ENCODE measurements at regions not wholly inside any gene's neighbourhood (a gene's known extent, or its start where the extent isn't known, plus 50 kb on each side); places are given as distances from the start of the nearest gene placed in this dataset.

DNA sequence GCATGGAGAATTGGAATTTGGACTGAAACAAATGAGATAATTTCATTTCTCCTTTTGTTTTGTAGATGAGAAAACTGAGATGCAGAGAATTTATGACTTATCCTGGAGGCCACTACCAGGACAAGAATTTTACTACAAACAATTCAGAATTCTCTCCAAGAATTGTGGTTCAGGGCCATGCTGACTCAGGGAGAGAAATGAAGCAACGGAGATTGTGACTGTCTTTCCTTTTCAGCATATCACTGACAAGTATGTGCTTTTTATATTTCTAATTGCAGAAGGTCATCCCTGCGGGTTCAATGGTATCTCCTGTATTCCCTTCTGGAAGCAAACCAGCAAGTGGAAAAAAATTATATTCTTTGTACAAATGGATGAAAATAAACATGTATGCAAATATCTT lies 170.8 kb upstream of the MITF start:
- no peak for DNase-seq
- CTCF ChIA-PET: no interaction called here

DNA sequence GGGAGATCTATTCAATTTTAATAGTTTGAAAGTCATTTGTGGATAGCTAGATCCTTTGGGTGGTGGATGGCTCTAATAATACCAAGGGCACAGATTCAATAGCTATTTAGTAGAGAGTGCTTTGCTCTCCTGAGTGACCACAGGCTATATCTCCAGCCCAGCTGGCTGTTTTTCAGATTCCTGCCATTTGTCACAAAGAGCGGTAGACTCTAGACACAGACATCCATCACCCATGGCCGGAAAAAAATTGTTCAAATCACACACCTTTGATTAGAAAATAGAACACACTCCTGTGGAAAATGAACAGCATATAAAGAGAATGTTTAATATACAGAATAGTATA lies 171.6 kb upstream of the MITF start:
- DNase-seq: no peak
- Mint-ChIP-seq H3K27ac (no peak overlapping the region), H3K4me3 (no peak overlapping the region), H3K4me1 (no peaks in the 10 kb centered on the region), H3K9me3 (no peaks in the 10 kb centered on the region), H3K27me3 (peaks cover 3% of the 10 kb centered on the region), H3K36me3 (no peaks in the 10 kb centered on the region)
- CTCF ChIA-PET: no interaction called here

More for the DNA sequence above, 170.8 kb upstream of the MITF start:
- Mint-ChIP-seq H3K27me3 (peaks cover 3% of the 10 kb centered on the region), H3K9me3 (no peaks in the 10 kb centered on the region), H3K4me3 (no peak overlapping the region), H3K4me1 (no peaks in the 10 kb centered on the region), H3K27ac (no peak overlapping the region), H3K36me3 (no peaks in the 10 kb centered on the region)

DNA sequence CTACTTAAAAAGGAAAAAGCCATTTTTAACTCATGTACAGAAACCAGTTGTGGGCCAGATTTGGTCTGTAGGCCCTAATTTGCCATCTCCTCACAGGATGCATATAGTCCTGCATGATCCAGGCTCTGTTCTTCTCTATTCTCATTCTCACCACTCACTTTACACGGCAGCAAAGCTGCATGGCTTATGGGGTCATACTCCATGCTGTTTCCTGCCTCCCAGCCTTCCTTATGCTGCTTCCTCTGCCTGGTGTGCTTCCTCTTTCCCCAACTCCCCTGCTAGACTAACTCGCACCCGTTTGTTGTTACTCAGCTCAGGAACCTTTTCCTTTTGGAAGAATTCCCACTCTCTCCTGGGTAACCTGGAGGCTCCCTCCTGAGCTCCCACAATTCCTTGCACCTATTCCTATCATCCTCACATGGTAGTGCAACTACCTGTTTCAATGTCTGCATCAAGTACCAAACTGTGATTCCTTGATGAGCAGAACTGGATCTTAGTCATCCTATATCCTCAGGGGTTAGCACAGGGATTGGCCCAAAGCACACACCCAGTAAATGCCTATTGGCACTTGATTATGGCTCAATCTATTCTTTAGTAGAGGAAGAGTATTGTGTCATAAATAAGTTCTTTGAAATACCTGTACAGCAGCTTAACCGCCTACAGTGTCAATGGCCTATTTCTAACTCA lies 172.1 kb upstream of the MITF start:
- Mint-ChIP-seq H3K9me3 (no peaks in the 10 kb centered on the region), H3K4me3 (no peak overlapping the region), H3K27me3 (peaks cover 3% of the 10 kb centered on the region), H3K27ac (no peak overlapping the region), H3K4me1 (no peaks in the 10 kb centered on the region), H3K36me3 (no peaks in the 10 kb centered on the region)
- CTCF ChIA-PET: no interaction called here
- DNase-seq: no peak

DNA sequence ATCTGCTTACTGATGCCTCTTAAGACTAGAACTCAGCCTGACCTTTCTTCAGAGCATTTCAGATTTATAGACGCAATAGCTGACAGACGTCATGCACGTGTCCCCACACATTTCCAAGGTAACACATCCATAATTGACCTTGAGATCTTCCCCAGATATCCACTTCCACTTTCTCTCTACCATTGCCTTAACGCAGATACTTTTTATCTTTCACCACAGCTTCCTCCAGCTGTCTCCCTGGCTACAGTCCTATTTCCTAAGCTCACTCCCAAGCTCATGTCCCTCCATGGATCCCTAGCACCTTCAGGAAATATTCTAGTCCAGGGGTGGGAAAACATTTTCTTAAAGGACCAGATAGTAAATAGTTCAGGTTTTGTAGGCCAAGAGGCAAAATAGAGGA lies 173.0 kb upstream of the MITF start:
- H3K9me3 Mint-ChIP-seq: no peaks in the 10 kb centered on the region
- no peaks in the 10 kb centered on the region for H3K4me1 Mint-ChIP-seq
- H3K27me3 Mint-ChIP-seq: peaks cover 3% of the 10 kb centered on the region
- no peak overlapping the region for H3K27ac Mint-ChIP-seq
- CTCF ChIA-PET: no interaction called here
- H3K36me3 Mint-ChIP-seq: no peaks in the 10 kb centered on the region
- no peak overlapping the region for H3K4me3 Mint-ChIP-seq
- no peak for DNase-seq

DNA sequence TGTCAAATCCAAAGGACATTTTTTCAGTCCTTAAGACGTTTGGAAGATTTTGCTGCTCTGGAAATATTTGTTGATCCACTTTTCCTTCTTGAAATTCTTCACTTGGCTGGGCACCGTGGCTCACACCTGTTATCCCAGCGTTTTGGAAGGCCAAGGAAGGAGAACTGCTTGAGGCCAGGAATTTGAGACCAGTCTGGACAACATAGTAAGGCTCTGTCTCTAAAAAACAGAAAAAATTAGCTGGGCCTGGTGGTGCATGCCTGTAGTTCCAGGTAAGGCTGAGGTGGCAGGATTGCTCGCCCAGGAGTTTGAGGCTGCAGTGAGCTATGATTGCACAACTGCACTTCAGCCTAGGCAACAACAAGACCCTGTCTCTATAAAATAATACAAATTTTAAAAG lies 173.9 kb upstream of the MITF start:
- H3K27ac Mint-ChIP-seq: no peak overlapping the region
- no peaks in the 10 kb centered on the region for H3K9me3 Mint-ChIP-seq
- H3K36me3 Mint-ChIP-seq: no peaks in the 10 kb centered on the region
- H3K4me3 Mint-ChIP-seq: no peak overlapping the region
- CTCF ChIA-PET: no interaction called here
- no peaks in the 10 kb centered on the region for H3K4me1 Mint-ChIP-seq
- no peak for DNase-seq
- peaks cover 3% of the 10 kb centered on the region for H3K27me3 Mint-ChIP-seq

DNA sequence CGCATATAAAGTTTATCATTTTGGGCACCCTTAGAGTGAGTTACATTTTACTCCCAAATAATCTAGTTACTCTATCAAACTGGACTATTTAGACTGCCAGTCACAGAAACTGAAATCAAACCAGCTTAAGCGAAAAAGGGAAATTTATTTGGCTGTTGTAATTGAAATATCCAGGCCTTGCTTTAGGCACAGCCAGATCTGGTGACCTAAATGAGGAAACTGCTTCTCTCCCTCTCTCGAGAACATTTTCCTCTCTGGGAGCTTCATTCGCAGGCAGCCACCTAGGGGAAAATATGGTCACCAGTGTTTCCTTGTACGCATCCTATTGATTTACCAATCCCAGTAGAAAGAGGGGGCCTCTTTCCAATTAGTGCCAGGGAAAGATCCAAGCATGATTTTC lies 175.3 kb upstream of the MITF start:
- H3K27ac Mint-ChIP-seq: no peak overlapping the region
- H3K4me1 Mint-ChIP-seq: no peaks in the 10 kb centered on the region
- no peak for DNase-seq
- CTCF ChIA-PET: interaction anchor here (0.6 kb wide), 1 partner anchor 470 kb away, joined by 3 read pairs; no protein-coding TSS in a partner anchor
- peaks cover 3% of the 10 kb centered on the region for H3K27me3 Mint-ChIP-seq
- H3K9me3 Mint-ChIP-seq: no peaks in the 10 kb centered on the region
- H3K36me3 Mint-ChIP-seq: no peaks in the 10 kb centered on the region
- no peak overlapping the region for H3K4me3 Mint-ChIP-seq

DNA sequence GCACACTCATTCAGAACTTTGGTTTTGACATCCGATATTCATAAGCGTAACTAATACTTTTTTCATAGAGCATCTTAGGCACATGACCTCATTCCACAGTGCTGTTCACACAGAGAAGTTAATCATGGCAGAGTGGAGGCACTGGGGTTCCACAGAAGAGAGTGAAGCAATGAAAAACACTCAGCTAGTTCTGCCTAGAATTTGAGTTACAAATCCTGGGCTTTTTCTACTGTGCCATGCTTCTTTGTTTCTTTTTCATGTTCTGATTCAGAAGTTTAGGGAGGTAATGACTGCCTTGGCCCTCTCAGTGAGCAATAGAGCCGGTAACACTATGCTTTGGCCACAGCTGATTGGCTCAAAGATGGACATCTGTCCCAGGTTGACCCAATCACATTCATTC lies 176.1 kb upstream of the MITF start:
- CTCF ChIA-PET: no interaction called here
- H3K9me3 Mint-ChIP-seq: no peaks in the 10 kb centered on the region
- H3K4me1 Mint-ChIP-seq: no peaks in the 10 kb centered on the region
- no peak overlapping the region for H3K4me3 Mint-ChIP-seq
- no peak for DNase-seq
- H3K27me3 Mint-ChIP-seq: peaks cover 3% of the 10 kb centered on the region
- H3K27ac Mint-ChIP-seq: no peak overlapping the region
- H3K36me3 Mint-ChIP-seq: no peaks in the 10 kb centered on the region

DNA sequence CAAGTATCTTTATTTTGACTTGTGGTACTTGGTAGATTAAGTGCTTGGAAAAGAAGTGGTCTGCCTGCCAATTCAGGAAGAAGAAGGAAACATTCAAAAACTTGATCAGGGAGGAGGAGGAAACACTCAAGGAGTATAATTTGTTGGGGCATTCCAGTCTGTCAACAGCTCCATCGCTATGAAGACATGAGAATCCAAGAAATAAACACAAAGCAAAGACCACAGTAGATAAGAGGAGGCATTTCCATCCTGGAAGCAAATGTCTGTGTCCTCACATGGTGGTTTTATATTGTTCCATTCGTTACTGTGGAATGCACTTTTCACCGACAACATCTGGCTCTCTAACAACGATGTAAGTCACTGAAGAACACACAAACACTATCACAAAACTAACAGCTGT lies 176.1 kb upstream of the FRMD4B start:
- no peak overlapping the region for H3K27ac Mint-ChIP-seq
- no peak for DNase-seq
- CTCF ChIA-PET: no interaction called here
- H3K36me3 Mint-ChIP-seq: no peaks in the 10 kb centered on the region
- no peak overlapping the region for H3K4me3 Mint-ChIP-seq
- H3K9me3 Mint-ChIP-seq: no peaks in the 10 kb centered on the region
- H3K4me1 Mint-ChIP-seq: no peaks in the 10 kb centered on the region
- peaks cover under 1% of the 10 kb centered on the region for H3K27me3 Mint-ChIP-seq

DNA sequence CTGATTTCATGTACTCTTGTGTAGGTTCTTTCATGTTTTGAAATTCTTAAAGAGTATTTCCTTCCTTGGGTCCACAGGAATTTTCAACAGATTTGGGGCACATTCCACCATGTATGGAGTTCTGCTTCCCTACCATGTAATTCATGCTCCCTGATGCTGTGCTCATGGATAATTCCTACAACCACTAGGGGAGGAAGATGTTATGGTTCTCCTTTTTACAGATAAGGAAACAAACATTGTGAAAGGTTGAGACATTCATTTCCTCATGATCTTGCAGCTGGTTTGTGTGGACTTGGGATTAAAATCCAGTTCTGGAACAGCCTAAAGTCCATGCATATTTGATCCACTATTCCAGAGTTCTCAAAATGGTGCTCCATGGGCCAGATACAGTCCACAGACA lies 174.9 kb upstream of the FRMD4B start:
- DNase-seq: no peak
- H3K4me1 Mint-ChIP-seq: no peaks in the 10 kb centered on the region
- no peaks in the 10 kb centered on the region for H3K9me3 Mint-ChIP-seq
- no peak overlapping the region for H3K4me3 Mint-ChIP-seq
- H3K27ac Mint-ChIP-seq: no peak overlapping the region
- H3K36me3 Mint-ChIP-seq: no peaks in the 10 kb centered on the region
- CTCF ChIA-PET: no interaction called here
- no peaks in the 10 kb centered on the region for H3K27me3 Mint-ChIP-seq

DNA sequence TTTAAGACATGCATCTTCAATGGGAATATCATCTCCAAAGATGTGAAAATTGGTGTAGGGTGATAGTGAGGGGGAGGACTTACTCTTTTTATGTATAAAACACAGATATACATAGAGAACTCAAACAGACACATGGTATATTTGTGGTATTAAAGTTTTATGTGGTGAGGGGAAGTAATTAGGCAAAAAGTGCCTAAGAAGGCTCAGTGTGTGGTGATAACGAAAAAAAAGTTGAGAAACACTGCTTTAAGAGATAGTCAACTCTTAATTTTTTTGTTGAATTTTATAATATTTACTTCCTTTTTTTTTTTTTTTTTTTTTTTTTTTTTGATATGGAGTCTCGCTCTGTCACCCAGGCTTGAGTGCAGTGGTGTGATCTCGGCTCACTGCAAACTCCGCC lies 174.2 kb upstream of the FRMD4B start:
- H3K27me3 Mint-ChIP-seq: no peaks in the 10 kb centered on the region
- H3K36me3 Mint-ChIP-seq: no peaks in the 10 kb centered on the region
- H3K27ac Mint-ChIP-seq: no peak overlapping the region
- H3K4me3 Mint-ChIP-seq: no peak overlapping the region
- CTCF ChIA-PET: no interaction called here
- DNase-seq: no peak
- no peaks in the 10 kb centered on the region for H3K9me3 Mint-ChIP-seq
- H3K4me1 Mint-ChIP-seq: no peaks in the 10 kb centered on the region

DNA sequence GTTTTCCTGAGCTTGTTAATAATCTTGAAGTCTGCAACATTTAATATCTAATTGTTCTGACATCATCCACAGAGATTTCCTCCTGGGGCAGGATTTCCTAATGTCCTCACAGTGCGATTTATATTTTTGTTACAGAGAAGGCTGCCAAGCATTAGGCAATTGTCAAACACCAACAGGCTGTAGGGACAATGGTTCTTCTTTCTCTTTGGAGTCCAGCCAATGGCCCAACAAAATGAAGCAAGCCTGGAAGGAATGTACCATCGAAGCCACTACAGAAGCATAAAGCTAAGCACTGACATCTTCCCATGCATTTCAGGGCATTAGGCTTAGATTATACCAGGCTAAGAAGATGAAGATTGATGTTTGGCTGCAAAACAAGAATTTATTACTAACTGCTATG lies 173.0 kb upstream of the FRMD4B start:
- no peaks in the 10 kb centered on the region for H3K9me3 Mint-ChIP-seq
- CTCF ChIA-PET: no interaction called here
- H3K27ac Mint-ChIP-seq: no peak overlapping the region
- H3K27me3 Mint-ChIP-seq: no peaks in the 10 kb centered on the region
- no peaks in the 10 kb centered on the region for H3K4me1 Mint-ChIP-seq
- no peak overlapping the region for H3K4me3 Mint-ChIP-seq
- H3K36me3 Mint-ChIP-seq: no peaks in the 10 kb centered on the region
- no peak for DNase-seq

DNA sequence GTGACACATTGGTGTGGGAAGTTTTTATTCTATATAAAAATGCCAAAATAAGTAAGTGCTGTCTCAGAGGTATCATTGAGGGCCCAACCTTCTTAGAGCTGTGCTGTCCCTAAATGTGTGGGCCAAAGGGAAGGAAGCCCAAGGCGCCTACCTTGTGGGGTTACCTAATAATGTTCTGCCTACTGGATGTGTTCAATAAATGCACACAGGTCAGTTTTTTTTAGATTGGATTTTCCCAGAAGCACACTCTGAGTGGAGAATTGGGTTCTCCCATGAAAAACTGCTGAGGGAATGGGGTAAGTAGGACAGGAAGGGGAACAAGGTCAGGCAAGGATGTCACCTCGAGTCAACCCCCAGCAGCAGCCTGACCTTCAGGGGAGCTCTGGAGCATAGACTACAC lies 168.7 kb upstream of the FRMD4B start:
- Mint-ChIP-seq H3K27ac (no peak overlapping the region), H3K4me3 (no peak overlapping the region), H3K4me1 (no peaks in the 10 kb centered on the region), H3K9me3 (no peaks in the 10 kb centered on the region), H3K27me3 (no peaks in the 10 kb centered on the region), H3K36me3 (no peaks in the 10 kb centered on the region)
- CTCF ChIA-PET: no interaction called here
- no peak for DNase-seq

DNA sequence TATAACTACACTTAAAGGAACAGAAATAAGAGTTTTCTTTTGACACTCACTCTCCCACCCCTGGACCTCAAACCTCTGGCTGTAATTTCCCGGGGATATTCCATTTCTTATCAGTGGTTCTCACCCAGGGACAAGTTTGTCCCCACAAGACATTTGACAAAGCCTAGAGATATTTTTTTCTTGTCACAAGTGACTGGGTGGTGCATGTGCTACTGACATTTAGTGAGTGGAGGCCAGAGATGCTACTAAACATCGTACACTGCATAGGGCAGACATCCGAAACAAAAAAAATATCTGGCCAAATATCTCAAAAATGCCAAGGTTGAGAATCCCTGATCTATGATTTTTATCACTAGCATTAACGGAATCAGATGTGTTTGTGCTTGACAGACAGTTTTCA lies 168.0 kb upstream of the FRMD4B start:
- H3K27ac Mint-ChIP-seq: no peak overlapping the region
- no peaks in the 10 kb centered on the region for H3K9me3 Mint-ChIP-seq
- H3K4me3 Mint-ChIP-seq: no peak overlapping the region
- CTCF ChIA-PET: no interaction called here
- DNase-seq: no peak
- H3K36me3 Mint-ChIP-seq: no peaks in the 10 kb centered on the region
- H3K27me3 Mint-ChIP-seq: no peaks in the 10 kb centered on the region
- H3K4me1 Mint-ChIP-seq: no peaks in the 10 kb centered on the region

DNA sequence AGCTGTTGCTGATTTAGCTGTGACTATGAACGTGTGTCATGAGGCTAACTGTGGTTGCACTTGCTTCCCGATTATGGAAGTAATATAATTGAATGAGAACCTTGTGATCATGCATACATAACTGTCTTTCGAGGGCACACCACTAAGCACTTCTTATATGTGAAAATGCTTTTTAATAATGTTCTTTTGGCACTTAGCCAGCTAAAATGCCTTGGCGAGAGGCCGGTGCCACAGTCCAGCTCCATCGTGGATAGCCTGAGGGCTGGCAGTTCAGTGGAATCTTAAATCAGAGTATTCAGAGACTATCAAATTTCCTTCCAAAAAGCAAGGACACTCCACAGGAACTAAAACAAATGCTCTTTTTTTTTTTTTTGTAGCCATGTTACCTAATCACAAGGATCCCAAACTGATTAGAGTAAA lies 161.6 kb upstream of the FRMD4B start:
- H3K9me3 Mint-ChIP-seq: no peaks in the 10 kb centered on the region
- H3K36me3 Mint-ChIP-seq: no peaks in the 10 kb centered on the region
- CTCF ChIA-PET: no interaction called here
- no peak for DNase-seq
- H3K4me3 Mint-ChIP-seq: no peak overlapping the region
- H3K4me1 Mint-ChIP-seq: no peaks in the 10 kb centered on the region
- no peak overlapping the region for H3K27ac Mint-ChIP-seq
- H3K27me3 Mint-ChIP-seq: peaks cover 16% of the 10 kb centered on the region

DNA sequence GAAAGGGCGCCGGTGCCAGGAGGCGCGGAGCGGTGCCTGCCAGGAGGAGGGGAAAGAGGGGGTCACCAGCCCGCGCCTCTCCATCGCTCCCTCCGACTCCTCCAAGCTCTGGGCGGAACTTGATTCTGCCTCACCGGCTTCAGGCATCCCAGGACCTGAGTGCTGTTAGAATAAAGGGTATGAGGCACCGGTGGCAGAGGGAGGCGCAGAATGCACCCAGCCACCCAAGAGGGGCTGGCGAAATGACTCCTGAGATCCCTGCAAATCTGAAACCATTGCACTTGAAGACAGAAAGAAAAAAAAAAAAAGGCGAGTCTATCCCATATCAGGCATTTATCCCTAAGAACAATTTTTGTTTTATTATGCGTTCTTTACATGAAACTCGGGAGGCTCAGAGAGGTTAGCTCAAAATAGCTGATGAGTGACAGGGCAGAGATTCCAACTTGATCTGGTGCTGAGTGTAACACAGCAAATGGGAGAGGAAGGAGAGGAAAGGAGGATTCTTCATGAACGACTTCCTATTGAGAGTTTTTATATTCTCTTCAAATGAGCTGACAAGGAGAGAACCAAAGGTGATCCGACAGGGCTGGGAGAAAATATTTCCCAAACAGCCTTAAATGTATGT lies 157.0 kb upstream of the FRMD4B start:
- H3K4me1 Mint-ChIP-seq: peaks cover 7% of the 10 kb centered on the region
- no peaks in the 10 kb centered on the region for H3K9me3 Mint-ChIP-seq
- CTCF ChIA-PET: no interaction called here

More for the DNA sequence above, 157.0 kb upstream of the FRMD4B start:
- no peaks in the 10 kb centered on the region for H3K36me3 Mint-ChIP-seq
- H3K4me3 Mint-ChIP-seq: no peak overlapping the region
- H3K27me3 Mint-ChIP-seq: peaks cover 38% of the 10 kb centered on the region
- no peak for DNase-seq
- no peak overlapping the region for H3K27ac Mint-ChIP-seq

All from activated naive CD4-positive, alpha-beta T cell treated with anti-CD3 and anti-CD28 coated beads, Interleukin-2, amount 10 ng/mL, durations not matched to agents 7 days and 5 days (primary cell).